Suprapubic skin (tissue), 4 donors: ENCODE measurements at regions not wholly inside any gene's neighbourhood (a gene's known extent, or its start where the extent isn't known, plus 50 kb on each side); places are given as distances from the start of the nearest gene placed in this dataset.

Experiments used
- EP300 ChIP-seq: sonication (generic); formaldehyde crosslinking; IDR thresholded peaks from one replicate; pipeline ENCODE4 v1.6.1; 2017; ENCODE audit warnings: antibody characterized with exemption
- POLR2A ChIP-seq, 2 donors: fragments of 450-650 bp; IDR thresholded peaks; one replicate each; pipeline ENCODE4 v1.6.1; 2017; ENCODE audit warnings: antibody characterized with exemption in 2 of 2, mild to moderate bottlenecking in 2 of 2, moderate library complexity in 2 of 2
- POLR2AphosphoS5 ChIP-seq, 3 donors: sonication (generic); formaldehyde crosslinking; IDR thresholded peaks; one replicate each; pipeline ENCODE4 v1.6.1; 2017; ENCODE audit warnings: antibody characterized with exemption in 3 of 3
- TF ChIP-seq, protein P1 (sequence below), 2 donors: fragments of 200-600 bp in 1 of 2; fragments of 450-650 bp in 1 of 2; sonication (generic) in 1 of 2; IDR thresholded peaks; one replicate each; pipeline ENCODE4 v1.5.1; 2016 to 2019; ENCODE audit warnings: antibody characterized with exemption in 2 of 2, mild to moderate bottlenecking in 1 of 2, moderate library complexity in 1 of 2

DNA sequence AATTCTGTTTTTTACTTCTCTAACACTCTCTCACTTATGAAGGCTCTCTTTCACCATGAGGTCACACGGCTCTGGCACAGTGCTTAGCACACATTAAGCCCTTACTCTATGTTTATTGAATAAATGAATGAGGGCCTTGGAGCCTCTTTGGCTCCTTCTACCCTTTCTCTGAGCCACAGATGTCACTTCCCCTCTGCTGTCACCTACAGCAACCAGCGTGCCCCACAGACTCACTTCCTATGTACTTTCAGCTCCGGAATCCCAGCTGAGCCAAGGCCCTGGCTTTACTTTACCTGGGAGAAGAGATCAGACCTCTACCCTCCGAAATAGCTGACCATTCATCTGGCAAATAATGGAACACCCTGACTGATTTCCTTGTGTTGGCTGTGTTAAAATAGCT is 53.7 kb upstream of the HMCN1 start:
- TF ChIP-seq POLR2AphosphoS5 (IDR thresholded peaks at IDR 0.05) = no peak
- TF ChIP-seq, protein P1, sequence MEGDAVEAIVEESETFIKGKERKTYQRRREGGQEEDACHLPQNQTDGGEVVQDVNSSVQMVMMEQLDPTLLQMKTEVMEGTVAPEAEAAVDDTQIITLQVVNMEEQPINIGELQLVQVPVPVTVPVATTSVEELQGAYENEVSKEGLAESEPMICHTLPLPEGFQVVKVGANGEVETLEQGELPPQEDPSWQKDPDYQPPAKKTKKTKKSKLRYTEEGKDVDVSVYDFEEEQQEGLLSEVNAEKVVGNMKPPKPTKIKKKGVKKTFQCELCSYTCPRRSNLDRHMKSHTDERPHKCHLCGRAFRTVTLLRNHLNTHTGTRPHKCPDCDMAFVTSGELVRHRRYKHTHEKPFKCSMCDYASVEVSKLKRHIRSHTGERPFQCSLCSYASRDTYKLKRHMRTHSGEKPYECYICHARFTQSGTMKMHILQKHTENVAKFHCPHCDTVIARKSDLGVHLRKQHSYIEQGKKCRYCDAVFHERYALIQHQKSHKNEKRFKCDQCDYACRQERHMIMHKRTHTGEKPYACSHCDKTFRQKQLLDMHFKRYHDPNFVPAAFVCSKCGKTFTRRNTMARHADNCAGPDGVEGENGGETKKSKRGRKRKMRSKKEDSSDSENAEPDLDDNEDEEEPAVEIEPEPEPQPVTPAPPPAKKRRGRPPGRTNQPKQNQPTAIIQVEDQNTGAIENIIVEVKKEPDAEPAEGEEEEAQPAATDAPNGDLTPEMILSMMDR (IDR thresholded peaks at IDR 0.05) = no peak
- TF ChIP-seq POLR2A (IDR thresholded peaks at IDR 0.05) = no peak
- no peak for TF ChIP-seq EP300
